OCI-LY1 (cell line): ENCODE measurements at regions not wholly inside any gene's neighbourhood (a gene's known extent, or its start where the extent isn't known, plus 50 kb on each side); places are given as distances from the start of the nearest gene placed in this dataset.

Experiments used
- H2AFZ ChIP-seq: fragments of 200-600 bp; sonication (generic), shearing (Covaris generic); 2 replicates; pipeline ENCODE4 v1.6.0; 2014; ENCODE audit warnings: antibody characterized with exemption, mild to moderate bottlenecking, low read length
- H3F3A ChIP-seq: fragments of 200-600 bp; sonication (generic), shearing (Covaris generic); 2 replicates; pipeline ENCODE4 v1.6.0; 2014; ENCODE audit warnings: mild to moderate bottlenecking, antibody characterized with exemption, low read length, moderate library complexity; ENCODE audit not compliant: insufficient read depth
- H3K27ac ChIP-seq: fragments of 200-600 bp; sonication (generic); 2 replicates; pipeline ENCODE4 v1.5.1; 2014; ENCODE audit warnings: low read length, mixed run types, mild to moderate bottlenecking, low read depth; ENCODE audit not compliant: poor library complexity, severe bottlenecking
- H3K27me3 ChIP-seq: fragments of 200-600 bp; sonication (generic); 2 replicates; pipeline ENCODE4 v1.6.0; 2014; ENCODE audit warnings: antibody characterized with exemption, mild to moderate bottlenecking, low read length, moderate library complexity; ENCODE audit not compliant: insufficient read depth
- H3K36me3 ChIP-seq: fragments of 200-600 bp; sonication (generic); 2 replicates; pipeline ENCODE4 v1.6.1; 2014; ENCODE audit warnings: mild to moderate bottlenecking, antibody characterized with exemption, low read length, moderate library complexity, mixed read lengths; ENCODE audit not compliant: insufficient read depth
- H3K4me1 ChIP-seq: fragments of 200-600 bp; sonication (generic); 2 replicates; pipeline ENCODE4 v1.5.1; 2014; ENCODE audit warnings: mild to moderate bottlenecking, low read length, moderate library complexity; ENCODE audit not compliant: insufficient read depth, severe bottlenecking
- H3K4me2 ChIP-seq: fragments of 200-600 bp; sonication (generic), shearing (Covaris generic); 2 replicates; pipeline ENCODE4 v1.6.1; 2014; ENCODE audit warnings: low read length
- H3K4me3 ChIP-seq: fragments of 200-600 bp; sonication (generic); 2 replicates; pipeline ENCODE4 v1.5.1; 2014; ENCODE audit warnings: low read length, low read depth, mild to moderate bottlenecking, mixed read lengths; ENCODE audit not compliant: poor library complexity, severe bottlenecking
- H3K79me2 ChIP-seq: fragments of 200-600 bp; shearing (Covaris generic); 2 replicates; pipeline ENCODE4 v1.6.1; 2016; ENCODE audit warnings: mixed run types, low read length, mixed read lengths; ENCODE audit not compliant: insufficient read depth
- H3K9ac ChIP-seq: fragments of 200-600 bp; sonication (generic), shearing (Covaris generic); 2 replicates; pipeline ENCODE4 v1.6.1; 2014; ENCODE audit warnings: mild to moderate bottlenecking, low read length, mixed read lengths
- H3K9me2 ChIP-seq: fragments of 200-600 bp; sonication (generic), shearing (Covaris generic); 2 replicates; pipeline ENCODE4 v1.6.1; 2014; ENCODE audit warnings: low read depth, mild to moderate bottlenecking, low read length, mixed read lengths
- H3K9me3 ChIP-seq: fragments of 200-600 bp; shearing (Covaris generic); 2 replicates; pipeline ENCODE4 v1.6.1; 2014; ENCODE audit warnings: low read length, mixed read lengths
- H4K20me1 ChIP-seq: fragments of 200-600 bp; sonication (generic), shearing (Covaris generic); 2 replicates; pipeline ENCODE4 v1.6.0; 2016; ENCODE audit warnings: mild to moderate bottlenecking, low read length; ENCODE audit not compliant: insufficient read depth
- EZH2 ChIP-seq: fragments of 200-600 bp; sonication (generic), shearing (Covaris generic); IDR thresholded peaks from 2 replicates; pipeline ENCODE4 v1.8.0; 2017; ENCODE audit warnings: borderline replicate concordance, mixed run types, mild to moderate bottlenecking, antibody characterized with exemption, low read length, moderate library complexity, mixed read lengths
- TF ChIP-seq, protein P1 (sequence below): fragments of 200-600 bp; sonication (generic), shearing (Covaris generic); IDR thresholded peaks from 2 replicates; pipeline ENCODE4 v1.5.1; 2017; ENCODE audit warnings: mild to moderate bottlenecking, antibody characterized with exemption, low read length, moderate library complexity, mixed read lengths

- no peaks in the 10 kb centered on the region for H3K4me1 ChIP-seq
- H2AFZ ChIP-seq, result no peak overlapping the region
- no peaks in the 10 kb centered on the region for H3K9me2 ChIP-seq
- H3K9ac ChIP-seq, result no peak overlapping the region
- H4K20me1 ChIP-seq, result no peaks in the 10 kb centered on the region
- no peak overlapping the region for H3K27ac ChIP-seq
- no peaks in the 10 kb centered on the region for H3K9me3 ChIP-seq
- no peaks in the 10 kb centered on the region for H3F3A ChIP-seq
- H3K27me3 ChIP-seq, result no peaks in the 10 kb centered on the region
- H3K4me3 ChIP-seq, result no peak overlapping the region
- no peak overlapping the region for H3K4me2 ChIP-seq
- TF ChIP-seq, protein P1, sequence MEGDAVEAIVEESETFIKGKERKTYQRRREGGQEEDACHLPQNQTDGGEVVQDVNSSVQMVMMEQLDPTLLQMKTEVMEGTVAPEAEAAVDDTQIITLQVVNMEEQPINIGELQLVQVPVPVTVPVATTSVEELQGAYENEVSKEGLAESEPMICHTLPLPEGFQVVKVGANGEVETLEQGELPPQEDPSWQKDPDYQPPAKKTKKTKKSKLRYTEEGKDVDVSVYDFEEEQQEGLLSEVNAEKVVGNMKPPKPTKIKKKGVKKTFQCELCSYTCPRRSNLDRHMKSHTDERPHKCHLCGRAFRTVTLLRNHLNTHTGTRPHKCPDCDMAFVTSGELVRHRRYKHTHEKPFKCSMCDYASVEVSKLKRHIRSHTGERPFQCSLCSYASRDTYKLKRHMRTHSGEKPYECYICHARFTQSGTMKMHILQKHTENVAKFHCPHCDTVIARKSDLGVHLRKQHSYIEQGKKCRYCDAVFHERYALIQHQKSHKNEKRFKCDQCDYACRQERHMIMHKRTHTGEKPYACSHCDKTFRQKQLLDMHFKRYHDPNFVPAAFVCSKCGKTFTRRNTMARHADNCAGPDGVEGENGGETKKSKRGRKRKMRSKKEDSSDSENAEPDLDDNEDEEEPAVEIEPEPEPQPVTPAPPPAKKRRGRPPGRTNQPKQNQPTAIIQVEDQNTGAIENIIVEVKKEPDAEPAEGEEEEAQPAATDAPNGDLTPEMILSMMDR, result no peak
- no peak for TF ChIP-seq EZH2
- H3K36me3 ChIP-seq, result no peaks in the 10 kb centered on the region
- no peaks in the 10 kb centered on the region for H3K79me2 ChIP-seq
Observed at GRCh38 chr4:19510993-19511392, 740.7 kb upstream of the SLIT2 start.

GRCh38 chr4:19508442-19508841, 743.3 kb upstream of the SLIT2 start:
- no peak overlapping the region for H2AFZ ChIP-seq
- H3K27me3 ChIP-seq, result no peaks in the 10 kb centered on the region
- H3K9me2 ChIP-seq, result no peaks in the 10 kb centered on the region
- H3K9ac ChIP-seq, result no peak overlapping the region
- H3K4me2 ChIP-seq, result no peak overlapping the region
- H4K20me1 ChIP-seq, result no peaks in the 10 kb centered on the region
- no peaks in the 10 kb centered on the region for H3K4me1 ChIP-seq
- no peak for TF ChIP-seq EZH2
- TF ChIP-seq, protein P1, result no peak
- H3K36me3 ChIP-seq, result no peaks in the 10 kb centered on the region
- no peaks in the 10 kb centered on the region for H3K79me2 ChIP-seq
- H3K4me3 ChIP-seq, result no peak overlapping the region
- H3F3A ChIP-seq, result no peaks in the 10 kb centered on the region
- H3K27ac ChIP-seq, result no peak overlapping the region
- no peaks in the 10 kb centered on the region for H3K9me3 ChIP-seq

- Histone ChIP-seq H3K4me3 (no peak overlapping the region), H3F3A (no peaks in the 10 kb centered on the region), H3K9ac (no peak overlapping the region), H4K20me1 (no peaks in the 10 kb centered on the region), H3K4me1 (no peaks in the 10 kb centered on the region), H3K27ac (no peak overlapping the region), H3K9me2 (no peaks in the 10 kb centered on the region), H3K9me3 (no peaks in the 10 kb centered on the region), H3K4me2 (no peak overlapping the region), H3K79me2 (no peaks in the 10 kb centered on the region), H2AFZ (no peak overlapping the region), H3K36me3 (no peaks in the 10 kb centered on the region), H3K27me3 (no peaks in the 10 kb centered on the region)
- TF ChIP-seq EZH2, result no peak
- TF ChIP-seq, protein P1, result no peak
Observed at GRCh38 chr4:19497705-19498104, 754.0 kb upstream of the SLIT2 start.
